GM23248 (cell line): ENCODE measurements at regions not wholly inside any gene's neighbourhood (a gene's known extent, or its start where the extent isn't known, plus 50 kb on each side); places are given as distances from the start of the nearest gene placed in this dataset.

Experiments
- DNase-seq: peaks from one replicate; pipeline ENCODE4 v3.0.0-alpha.2; 2015
- H2AFZ ChIP-seq: fragments of 200-600 bp; sonication (generic); 2 replicates; pipeline ENCODE4 v1.6.1; 2016; ENCODE audit warnings: antibody characterized with exemption
- H3F3A ChIP-seq: fragments of 200-600 bp; sonication (generic); 2 replicates; pipeline ENCODE4 v1.6.1; 2016; ENCODE audit warnings: mild to moderate bottlenecking, antibody characterized with exemption, mixed run types; ENCODE audit not compliant: insufficient read depth
- H3K27ac ChIP-seq: fragments of 200-600 bp; sonication (generic); 2 replicates; pipeline ENCODE4 v1.5.1; 2016; ENCODE audit warnings: mild to moderate bottlenecking
- H3K27me3 ChIP-seq: fragments of 200-600 bp; sonication (generic); replicated peaks from 2 replicates; pipeline ENCODE4 v1.6.1; 2016; ENCODE audit warnings: mild to moderate bottlenecking; ENCODE audit not compliant: insufficient read depth
- H3K36me3 ChIP-seq: fragments of 200-600 bp; sonication (generic); 2 replicates; pipeline ENCODE4 v1.6.1; 2016; ENCODE audit warnings: low read depth, mild to moderate bottlenecking
- H3K4me1 ChIP-seq: fragments of 200-600 bp; sonication (generic); 2 replicates; pipeline ENCODE4 v1.6.1; 2016; ENCODE audit warnings: mild to moderate bottlenecking; ENCODE audit not compliant: insufficient read depth
- H3K4me2 ChIP-seq: fragments of 200-600 bp; sonication (generic); one replicate; pipeline ENCODE4 v1.6.1; 2016; ENCODE audit warnings: mild to moderate bottlenecking; ENCODE audit not compliant: unreplicated experiment
- H3K4me3 ChIP-seq: fragments of 200-600 bp; sonication (generic); 2 replicates; pipeline ENCODE4 v1.5.1; 2016; ENCODE audit warnings: mild to moderate bottlenecking
- H3K79me2 ChIP-seq: fragments of 200-600 bp; sonication (generic); 2 replicates; pipeline ENCODE4 v1.6.1; 2016; ENCODE audit warnings: mild to moderate bottlenecking; ENCODE audit not compliant: insufficient read depth
- H3K9ac ChIP-seq: fragments of 200-600 bp; sonication (generic); 2 replicates; pipeline ENCODE4 v1.6.1; 2016; ENCODE audit warnings: mild to moderate bottlenecking
- H3K9me2 ChIP-seq: fragments of 200-600 bp; sonication (generic); 2 replicates; pipeline ENCODE4 v1.6.1; 2016; ENCODE audit warnings: mixed run types, mild to moderate bottlenecking, moderate library complexity; ENCODE audit not compliant: insufficient read depth
- H3K9me3 ChIP-seq: fragments of 200-600 bp; sonication (generic); one replicate; pipeline ENCODE4 v1.6.1; 2017; ENCODE audit warnings: low read depth
- H4K20me1 ChIP-seq: fragments of 200-600 bp; sonication (generic); 2 replicates; pipeline ENCODE4 v1.6.0; 2016; ENCODE audit not compliant: insufficient read depth
- EZH2 ChIP-seq: fragments of 200-600 bp; sonication (generic); IDR thresholded peaks from 2 replicates; pipeline ENCODE4 v1.6.1; 2018; ENCODE audit warnings: antibody characterized with exemption, mild to moderate bottlenecking; ENCODE audit not compliant: insufficient read depth, poor library complexity, severe bottlenecking
- EZH2phosphoT487 ChIP-seq: fragments of 200-600 bp; sonication (generic); IDR thresholded peaks from 2 replicates; pipeline ENCODE4 v1.6.1; 2018; ENCODE audit warnings: antibody characterized with exemption, moderate library complexity, mild to moderate bottlenecking, low read depth; ENCODE audit not compliant: insufficient read depth
- WGBS, 2 experiments: methylation state at CpG; one replicate each; pipeline ENCODE4 v1.1.6; 2015 to 2017; ENCODE audit warnings: low lambda C conversion rate in 2 of 2, low coverage in 1 of 2; ENCODE audit errors: missing lambda C conversion rate in 2 of 2; 5-methylcytosine and 5-hydroxymethylcytosine counted together
- in situ Hi-C: fragments of 300-500 bp; cut with MboI; formaldehyde crosslinking; loops from 2 replicates; pipeline ENCODE4 v1.15.0; 2020

DNA sequence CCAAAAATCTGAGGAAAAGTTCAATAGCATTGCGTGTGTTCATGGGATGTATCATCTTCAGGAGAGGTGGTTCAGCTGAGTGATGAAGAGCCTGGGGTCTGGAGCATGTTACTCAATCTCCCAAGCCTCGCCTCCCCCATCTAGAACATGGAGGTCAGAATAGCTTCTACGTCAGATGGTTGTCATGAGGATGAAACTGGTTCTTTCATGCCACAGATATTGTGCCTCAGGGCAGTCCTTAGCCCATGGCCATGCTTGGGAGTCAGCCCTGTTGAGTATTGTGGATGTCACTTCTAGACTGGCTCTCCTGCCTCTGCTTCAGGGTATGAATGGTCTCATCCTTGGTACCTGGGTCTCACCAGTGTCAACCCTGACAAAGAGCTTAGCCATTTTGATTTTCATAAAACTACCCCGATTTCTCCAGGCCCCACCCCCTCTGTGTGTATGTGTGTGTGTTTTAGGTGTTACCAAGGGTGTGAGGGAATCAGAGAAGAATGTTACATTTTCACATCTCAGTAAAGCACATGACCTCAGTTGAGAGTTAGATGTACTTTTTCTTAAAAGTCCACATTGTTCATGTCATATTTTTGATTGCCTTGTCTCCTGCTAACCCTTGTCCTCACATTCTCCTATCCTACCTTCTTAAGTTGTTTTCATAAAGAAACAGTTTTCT, 97.8 kb upstream of the CD180 start:
- TF ChIP-seq EZH2phosphoT487 (no peak), EZH2 (no peak)

DNA sequence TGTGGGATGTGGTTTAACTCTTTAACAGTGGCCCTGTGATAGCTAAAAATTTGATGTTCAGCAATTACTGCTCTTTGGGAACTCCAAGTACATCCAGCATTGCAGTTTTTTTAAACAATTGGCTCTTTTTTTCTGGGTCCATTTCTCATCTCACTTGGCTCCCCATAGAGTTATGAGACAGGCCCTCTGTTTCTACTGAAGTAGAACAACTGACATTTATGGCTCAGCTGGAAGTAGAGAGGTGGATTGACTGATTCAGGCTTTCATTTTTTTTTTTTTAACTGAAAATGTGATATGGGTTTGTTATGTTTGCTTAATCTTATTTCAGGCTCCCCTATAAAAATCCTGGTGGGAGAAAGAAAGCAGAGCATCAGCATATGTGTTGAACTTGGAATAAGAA, 96.6 kb upstream of the CD180 start:
- TF ChIP-seq EZH2phosphoT487 (no peak), EZH2 (no peak)
- no peaks in the 10 kb centered on the region for H3K36me3 ChIP-seq
- H2AFZ ChIP-seq = no peak overlapping the region
- DNase-seq = no peak
- no peaks in the 10 kb centered on the region for H3K79me2 ChIP-seq
- no peak overlapping the region for H3K4me2 ChIP-seq
- no peaks in the 10 kb centered on the region for H3K9me2 ChIP-seq
- in situ Hi-C loops = no loop called here
- no peak overlapping the region for H3K27ac ChIP-seq
- no peaks in the 10 kb centered on the region for H3K4me1 ChIP-seq
- H3F3A ChIP-seq = no peaks in the 10 kb centered on the region
- H4K20me1 ChIP-seq = no peaks in the 10 kb centered on the region
- H3K9me3 ChIP-seq = no peaks in the 10 kb centered on the region
- H3K27me3 ChIP-seq = 0 out of 2 replicates have a peak, but pooled peaks cover 11% of the 10 kb centered on the region
- no peak overlapping the region for H3K4me3 ChIP-seq
- H3K9ac ChIP-seq = no peak overlapping the region

More for the DNA sequence above, 97.8 kb upstream of the CD180 start:
- in situ Hi-C loops = no loop called here
- H3K27ac ChIP-seq = no peak overlapping the region
- H3K4me2 ChIP-seq = no peak overlapping the region
- H3K27me3 ChIP-seq = 0 out of 2 replicates have a peak, but pooled peaks cover 11% of the 10 kb centered on the region
- no peak overlapping the region for H2AFZ ChIP-seq
- H3K36me3 ChIP-seq = no peaks in the 10 kb centered on the region
- H3K9me3 ChIP-seq = no peaks in the 10 kb centered on the region
- no peaks in the 10 kb centered on the region for H4K20me1 ChIP-seq
- no peaks in the 10 kb centered on the region for H3K9me2 ChIP-seq
- H3K4me1 ChIP-seq = peaks cover 10% of the 10 kb centered on the region
- H3F3A ChIP-seq = peaks cover 10% of the 10 kb centered on the region
- H3K79me2 ChIP-seq = no peaks in the 10 kb centered on the region
- no peak overlapping the region for H3K9ac ChIP-seq
- WGBS, 2 experiments = 91 to 99% methylated on average over 4 of the region's 4 CpGs
- no peak for DNase-seq
- no peak overlapping the region for H3K4me3 ChIP-seq

GRCh38 chr5:67292201-67292940, 95.8 kb upstream of the CD180 start:
- Histone ChIP-seq H3K36me3 (no peaks in the 10 kb centered on the region), H3K79me2 (no peaks in the 10 kb centered on the region), H3K9me2 (no peaks in the 10 kb centered on the region), H3F3A (no peaks in the 10 kb centered on the region), H3K4me3 (no peak overlapping the region), H3K9me3 (no peaks in the 10 kb centered on the region), H3K27ac (no peak overlapping the region), H4K20me1 (no peaks in the 10 kb centered on the region), H3K27me3 (0 out of 2 replicates have a peak, but pooled peaks cover 11% of the 10 kb centered on the region), H3K4me1 (0 out of 2 replicates have a peak, but pooled peaks cover 3% of the 10 kb centered on the region), H2AFZ (no peak overlapping the region), H3K4me2 (no peak overlapping the region), H3K9ac (no peak overlapping the region)
- in situ Hi-C loops = no loop called here
- 87 to 90% methylated on average over 4 of the region's 4 CpGs for WGBS, 2 experiments
- no peak for DNase-seq
- TF ChIP-seq EZH2 = no peak
- TF ChIP-seq EZH2phosphoT487 = no peak

DNA sequence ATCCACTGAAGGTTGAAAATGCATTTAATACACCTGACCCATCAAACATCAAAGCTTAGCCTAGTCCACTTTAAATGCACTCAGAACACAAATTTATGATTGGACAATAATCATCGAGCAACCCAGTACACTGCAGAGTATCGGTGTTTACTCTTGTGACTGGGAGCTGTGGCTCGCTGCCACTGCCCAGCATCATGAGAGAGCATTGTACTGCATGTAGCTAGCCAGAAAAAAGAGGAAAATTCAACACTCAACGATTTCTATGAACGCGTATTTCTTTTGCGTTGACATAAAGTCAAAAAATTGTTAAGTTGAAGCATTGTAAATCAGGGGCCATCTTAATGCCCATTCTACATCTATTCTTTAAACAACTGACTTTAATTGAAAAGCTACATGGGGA, 95.1 kb upstream of the CD180 start:
- H2AFZ ChIP-seq = no peak overlapping the region
- no peak overlapping the region for H3K4me3 ChIP-seq
- H3K79me2 ChIP-seq = no peaks in the 10 kb centered on the region
- H3K9ac ChIP-seq = no peak overlapping the region
- in situ Hi-C loops = no loop called here
- DNase-seq = no peak
- H3K27me3 ChIP-seq = 0 out of 2 replicates have a peak, but pooled peaks cover 11% of the 10 kb centered on the region
- H4K20me1 ChIP-seq = no peaks in the 10 kb centered on the region
- 92 to 95% methylated on average over 7 of the region's 7 CpGs for WGBS, 2 experiments
- H3K27ac ChIP-seq = no peak overlapping the region
- H3F3A ChIP-seq = no peaks in the 10 kb centered on the region
- no peaks in the 10 kb centered on the region for H3K9me2 ChIP-seq
- no peak for TF ChIP-seq EZH2
- no peak for TF ChIP-seq EZH2phosphoT487
- H3K4me2 ChIP-seq = no peak overlapping the region
- 0 out of 2 replicates have a peak, but pooled peaks cover 3% of the 10 kb centered on the region for H3K4me1 ChIP-seq
- H3K9me3 ChIP-seq = no peaks in the 10 kb centered on the region
- H3K36me3 ChIP-seq = no peaks in the 10 kb centered on the region
